ENCODE measurements at regions not wholly inside any gene's neighbourhood (a gene's known extent, or its start where the extent isn't known, plus 50 kb on each side); places are given as distances from the start of the nearest gene placed in this dataset.
"Not testable (repeated sequence)": the region's sequence is repeated elsewhere in the genome, so short reads cannot be mapped to it uniquely, and the experiment has no call there.

GRCh38 chr20:29349836-29350235 lies 1907.6 kb upstream of the DEFB115 start:
- no peaks in the 10 kb centered on the region for H3K36me3 ChIP-seq
- intact Hi-C loops (cut with DNase I): no loop called here
- no peak overlapping the region for H3K27ac ChIP-seq
- TF ChIP-seq CTCF (IDR thresholded peaks at IDR 0.05): no peak
- no peaks in the 10 kb centered on the region for H3K9me3 ChIP-seq
- no peaks in the 10 kb centered on the region for H3K4me1 ChIP-seq
- no peak for DNase-seq (ENCODE audit: low spot score in 2 of 2)
- H3K27me3 ChIP-seq: no peaks in the 10 kb centered on the region
- H3K4me3 ChIP-seq: no peak overlapping the region

- H3K27me3 ChIP-seq; H3K36me3 ChIP-seq; DNase-seq (ENCODE audit: low spot score in 2 of 2); H3K27ac ChIP-seq; H3K4me3 ChIP-seq; intact Hi-C loops (cut with DNase I); H3K4me1 ChIP-seq; H3K9me3 ChIP-seq: not testable (repeated sequence)
Observed at GRCh38 chr20:29375937-29376336, 1881.5 kb upstream of the DEFB115 start.

GRCh38 chr20:29392853-29393252 lies 1864.6 kb upstream of the DEFB115 start:
- H3K27ac ChIP-seq; DNase-seq (ENCODE audit: low spot score in 2 of 2); H3K4me1 ChIP-seq; H3K27me3 ChIP-seq; intact Hi-C loops (cut with DNase I); H3K36me3 ChIP-seq; H3K9me3 ChIP-seq; H3K4me3 ChIP-seq: not testable (repeated sequence)

GRCh38 chr20:29408034-29408695 lies 1849.3 kb upstream of the DEFB115 start:
- Histone ChIP-seq H3K27ac (no peak overlapping the region), H3K4me1 (no peaks in the 10 kb centered on the region), H3K27me3 (no peaks in the 10 kb centered on the region), H3K36me3 (no peaks in the 10 kb centered on the region), H3K9me3 (no peaks in the 10 kb centered on the region), H3K4me3 (no peak overlapping the region)
- no peak for TF ChIP-seq CTCF (IDR thresholded peaks at IDR 0.05)
- no peak for DNase-seq (ENCODE audit: low spot score in 2 of 2)
- intact Hi-C loops (cut with DNase I): no loop called here

- not testable (repeated sequence) for H3K27me3 ChIP-seq
Observed at GRCh38 chr20:29408707-29409106, 1848.8 kb upstream of the DEFB115 start.

GRCh38 chr20:29409160-29409689 lies 1848.2 kb upstream of the DEFB115 start:
- H3K27ac ChIP-seq; intact Hi-C loops (cut with DNase I); DNase-seq (ENCODE audit: low spot score in 2 of 2); H3K4me3 ChIP-seq; H3K4me1 ChIP-seq; H3K9me3 ChIP-seq; H3K27me3 ChIP-seq; H3K36me3 ChIP-seq: not testable (repeated sequence)

More at GRCh38 chr20:29408707-29409106, 1848.8 kb upstream of the DEFB115 start:
- H3K4me1 ChIP-seq; H3K9me3 ChIP-seq; H3K4me3 ChIP-seq; H3K27ac ChIP-seq; H3K36me3 ChIP-seq; intact Hi-C loops (cut with DNase I); DNase-seq (ENCODE audit: low spot score in 2 of 2): not testable (repeated sequence)

- no peak for DNase-seq (ENCODE audit: low spot score in 2 of 2)
- no peak for TF ChIP-seq CTCF (IDR thresholded peaks at IDR 0.05)
- Histone ChIP-seq H3K27me3 (no peaks in the 10 kb centered on the region), H3K4me1 (no peaks in the 10 kb centered on the region), H3K4me3 (no peak overlapping the region), H3K36me3 (no peaks in the 10 kb centered on the region), H3K27ac (no peak overlapping the region), H3K9me3 (no peaks in the 10 kb centered on the region)
- intact Hi-C loops (cut with DNase I): no loop called here
Observed at GRCh38 chr20:29409833-29410805, 1847.3 kb upstream of the DEFB115 start.

All from ascending aorta (tissue), 2 donors.